Astrocyte (in vitro differentiated cells and primary cell): ENCODE measurements at regions not wholly inside any gene's neighbourhood (a gene's known extent, or its start where the extent isn't known, plus 50 kb on each side); places are given as distances from the start of the nearest gene placed in this dataset.

ENCODE experiments used
- CTCF ChIP-seq: IDR thresholded peaks from 2 replicates; pipeline ENCODE4 v1.5.1; 2011; ENCODE audit warnings: low read depth, mild to moderate bottlenecking, inconsistent platforms, low read length, moderate library complexity; ENCODE audit not compliant: insufficient read depth
- EZH2 ChIP-seq: IDR thresholded peaks from 2 replicates; pipeline ENCODE4 v1.6.1; 2012; ENCODE audit warnings: mild to moderate bottlenecking, low read length, inconsistent platforms; ENCODE audit not compliant: insufficient read depth

- TF ChIP-seq CTCF (no peak), EZH2 (no peak)
Observed at GRCh38 chr10:6990891-6991290, 410.8 kb upstream of the PRKCQ start.
